NCI-H524 treated with DMSO at 0.1 percent for 48 hours (cell line): ENCODE measurements at regions not wholly inside any gene's neighbourhood (a gene's known extent, or its start where the extent isn't known, plus 50 kb on each side); places are given as distances from the start of the nearest gene placed in this dataset.
A peak's percentile ranks its signal among the peaks of the same experiment; 100 is the strongest.
"Not testable (repeated sequence)": the region's sequence is repeated elsewhere in the genome, so short reads cannot be mapped to it uniquely, and the experiment has no call there.

Source experiments
- DNase-seq: peaks from one replicate; lab custom pipeline; 2025; lab: John Stamatoyannopoulos, UW

DNA sequence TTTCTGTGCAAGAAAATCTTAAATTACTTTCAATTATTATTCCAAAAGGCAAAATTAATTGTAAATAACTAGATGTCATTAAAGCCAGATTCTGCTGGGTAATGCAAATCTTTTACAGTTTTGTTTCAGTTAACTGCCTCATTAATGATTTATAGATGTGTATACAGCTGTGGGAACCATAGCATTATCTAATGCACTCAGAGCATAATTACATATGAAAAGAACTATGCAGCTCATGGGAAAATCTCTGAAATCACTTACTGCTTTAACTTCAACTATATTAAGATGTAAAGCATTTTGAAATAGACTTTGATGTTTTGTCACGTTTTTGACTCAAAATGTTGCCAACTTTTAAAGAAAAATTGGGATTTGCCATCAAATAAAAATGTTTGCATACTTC is 630.3 kb upstream of the KLHL4 start:
- no peak for DNase-seq

DNA sequence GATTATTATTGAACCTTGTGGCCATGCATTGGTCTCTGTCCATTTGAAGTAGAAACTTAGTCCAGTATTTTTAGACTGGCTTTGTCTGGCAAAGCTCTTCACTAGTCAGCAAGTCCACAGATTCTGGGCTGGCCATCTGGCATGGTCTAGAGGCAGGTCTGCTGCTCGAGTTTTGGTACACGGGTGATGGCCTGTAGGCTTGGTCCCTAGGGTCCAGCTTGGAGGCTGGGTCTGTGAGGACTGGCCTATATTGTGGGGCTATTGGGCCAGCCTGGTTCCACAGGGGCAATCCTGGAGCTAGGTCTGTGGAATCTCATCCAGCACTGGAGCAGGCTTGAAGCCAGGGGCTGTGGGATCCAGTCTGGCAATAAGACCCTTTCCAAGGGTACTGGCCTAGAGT is 607.6 kb upstream of the KLHL4 start:
- DNase-seq = no peak

DNA sequence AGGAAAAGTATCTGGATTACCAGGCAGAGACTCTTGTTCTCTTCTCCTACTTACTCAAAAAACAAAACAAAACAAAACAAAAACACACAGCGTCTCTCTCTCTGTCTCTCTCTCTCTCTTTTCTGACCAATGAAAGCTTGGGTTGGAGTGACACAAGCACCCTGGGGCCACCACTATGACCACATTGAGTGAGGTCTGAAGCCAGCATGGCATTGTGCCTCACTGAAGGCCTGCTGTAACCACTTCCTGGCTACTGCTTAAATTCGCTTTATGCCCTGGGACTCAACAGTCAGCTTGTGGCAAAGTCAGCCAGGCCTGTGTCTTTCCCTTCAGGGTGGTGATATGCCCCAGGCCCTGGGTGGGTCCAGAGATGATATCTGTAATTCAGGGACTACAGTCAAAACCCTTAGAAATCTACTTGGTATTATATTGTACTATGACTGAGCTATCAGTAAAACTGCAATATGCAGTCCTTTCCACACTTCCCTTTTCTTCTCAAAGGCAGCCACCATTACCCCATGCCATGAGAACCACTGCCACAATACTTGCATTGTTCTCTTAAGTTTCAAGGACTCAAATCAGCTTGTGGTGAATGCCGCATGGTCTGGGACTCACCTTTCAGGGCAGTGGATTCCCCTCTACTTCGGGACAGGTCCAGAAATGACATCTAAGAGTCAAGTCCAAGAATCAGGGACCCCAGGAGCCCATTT is 606.8 kb upstream of the KLHL4 start:
- no peak for DNase-seq

DNA sequence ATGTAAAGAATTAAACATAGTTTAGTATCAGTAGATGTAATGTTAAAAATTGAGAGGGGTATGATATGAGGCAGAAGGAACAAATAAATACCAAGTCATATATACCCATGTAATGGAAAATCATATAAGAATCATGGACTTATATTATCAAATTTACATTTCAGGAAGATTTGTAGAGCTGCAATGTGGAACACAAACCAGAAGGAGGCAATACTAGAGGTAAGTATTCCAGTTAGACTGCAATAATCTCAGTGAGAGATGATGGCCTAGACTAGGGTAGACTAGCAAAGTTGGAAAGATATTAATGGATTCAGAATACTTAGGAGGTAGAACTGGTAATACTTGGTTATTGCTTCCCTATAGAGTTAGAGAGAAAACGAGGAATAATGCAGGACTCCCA is 603.0 kb upstream of the KLHL4 start:
- no peak for DNase-seq

DNA sequence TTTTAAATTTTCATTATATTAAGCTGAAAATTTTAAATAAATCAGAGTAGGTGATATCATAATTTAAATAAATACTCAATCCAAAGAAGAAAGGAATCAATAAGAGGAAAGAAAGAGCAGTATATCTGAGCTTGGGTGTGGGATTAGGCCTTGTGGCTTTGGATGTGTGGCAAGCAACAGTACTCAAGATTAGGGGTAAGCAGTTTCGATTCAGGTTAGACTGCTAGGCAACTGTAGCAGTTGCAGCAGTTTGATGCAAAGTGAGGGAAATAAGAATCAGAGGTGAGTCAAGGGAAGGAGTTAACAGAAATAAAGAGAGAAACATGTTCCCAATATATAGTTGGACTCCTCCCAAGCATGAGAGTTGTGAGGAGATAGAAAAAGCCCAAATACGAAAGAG is 599.6 kb upstream of the KLHL4 start:
- no peak for DNase-seq

DNA sequence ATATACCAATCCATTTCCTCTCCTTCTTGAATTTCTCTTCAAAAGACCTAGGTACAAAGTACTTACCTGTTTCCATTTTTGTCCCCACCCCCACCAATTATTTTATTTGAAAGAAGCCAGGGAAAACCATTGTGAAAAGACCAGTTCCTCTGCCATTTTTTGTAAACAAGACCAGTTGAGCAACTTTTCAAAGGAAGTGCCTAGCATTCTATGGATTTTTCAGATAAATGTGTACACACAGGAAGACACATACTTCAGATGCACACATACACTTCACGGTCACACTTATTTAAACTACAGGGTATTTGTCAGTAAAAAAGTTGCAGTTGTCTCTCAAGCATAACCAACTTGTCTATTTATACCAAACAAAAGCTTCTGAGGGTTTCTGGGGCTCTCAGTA is 587.2 kb upstream of the KLHL4 start:
- no peak for DNase-seq

DNA sequence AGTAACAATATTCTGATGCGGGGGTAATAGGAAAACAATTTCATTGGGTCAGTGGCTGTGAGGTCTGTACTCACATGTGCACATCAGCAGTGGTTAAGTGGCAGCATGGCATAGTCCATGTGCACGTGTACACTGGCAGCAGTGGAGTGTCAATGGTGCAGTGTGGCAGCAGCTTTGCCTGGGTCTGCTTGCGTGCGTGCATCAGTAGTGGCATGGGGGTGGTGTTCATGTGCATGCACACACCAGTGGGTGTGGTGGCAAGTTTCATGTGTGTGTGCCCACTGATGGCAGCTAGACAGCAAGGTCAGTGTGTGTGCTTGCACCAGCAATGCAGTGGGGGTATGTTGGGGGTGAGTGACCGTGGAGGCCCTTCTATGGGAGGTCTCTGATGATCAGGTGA is 581.6 kb upstream of the KLHL4 start:
- DNase-seq = no peak

DNA sequence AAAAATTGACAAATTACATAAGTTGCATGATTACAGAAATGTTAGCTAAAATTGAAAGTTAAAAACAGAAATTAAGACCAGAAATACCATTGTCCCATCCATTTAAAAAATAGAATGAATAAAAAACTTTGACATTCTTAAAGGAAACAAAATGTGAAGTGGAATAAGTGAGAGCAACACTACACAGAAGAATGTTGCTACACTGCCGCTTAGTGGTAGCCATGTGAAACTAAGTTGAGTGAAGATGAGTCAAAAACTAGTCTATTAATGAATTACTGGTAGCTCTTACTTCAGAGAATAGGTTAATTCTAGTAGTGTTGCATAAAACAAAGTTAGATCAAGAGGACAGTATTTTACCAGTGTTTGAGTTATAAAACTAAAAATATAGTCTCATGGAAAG is 571.0 kb upstream of the KLHL4 start:
- DNase-seq = no peak

DNA sequence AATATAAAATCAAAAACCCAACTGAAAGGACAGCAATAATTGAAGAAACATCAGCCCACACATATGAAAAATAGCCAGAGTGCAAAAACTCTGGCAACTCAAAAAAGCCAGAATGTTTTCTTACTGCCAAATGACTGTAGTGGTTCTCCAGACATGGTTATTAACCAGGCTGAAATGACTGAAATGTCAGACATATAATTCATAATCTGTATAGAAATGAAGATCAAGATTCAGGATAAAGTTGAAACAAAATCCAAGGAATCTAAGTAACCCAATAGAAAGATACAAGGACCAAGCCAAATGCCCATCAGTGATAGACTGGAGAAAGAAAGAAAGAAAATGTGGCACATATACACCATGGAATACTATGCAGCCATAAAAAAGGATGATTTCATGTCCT is 553.3 kb upstream of the KLHL4 start:
- no peak for DNase-seq

DNA sequence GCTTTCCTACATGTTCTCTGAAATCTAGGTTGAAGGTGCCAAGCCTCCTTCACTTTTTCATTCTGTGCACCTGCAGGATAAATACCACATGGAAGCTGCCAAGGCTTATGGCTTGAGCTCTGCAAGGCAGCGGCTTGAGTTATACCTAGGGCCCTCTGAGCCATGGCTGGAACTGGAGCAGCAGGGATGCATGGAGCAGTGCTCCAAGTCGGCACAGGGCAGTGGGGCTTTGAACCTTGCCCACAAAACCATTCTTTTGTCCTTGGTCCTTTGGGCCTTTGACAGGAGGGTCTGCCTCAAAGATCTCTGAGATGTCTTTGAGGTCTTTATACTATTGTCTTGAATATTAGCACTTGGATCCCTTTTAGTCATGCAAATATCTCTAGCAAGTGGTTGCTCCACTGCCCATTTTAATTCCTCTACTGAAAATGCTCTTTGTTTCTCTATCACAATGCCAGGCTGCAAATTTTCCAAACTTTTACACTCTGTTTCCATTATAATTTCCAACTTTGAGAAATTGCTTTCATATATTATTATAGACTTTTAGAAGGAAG is 536.2 kb upstream of the KLHL4 start:
- no peak for DNase-seq

DNA sequence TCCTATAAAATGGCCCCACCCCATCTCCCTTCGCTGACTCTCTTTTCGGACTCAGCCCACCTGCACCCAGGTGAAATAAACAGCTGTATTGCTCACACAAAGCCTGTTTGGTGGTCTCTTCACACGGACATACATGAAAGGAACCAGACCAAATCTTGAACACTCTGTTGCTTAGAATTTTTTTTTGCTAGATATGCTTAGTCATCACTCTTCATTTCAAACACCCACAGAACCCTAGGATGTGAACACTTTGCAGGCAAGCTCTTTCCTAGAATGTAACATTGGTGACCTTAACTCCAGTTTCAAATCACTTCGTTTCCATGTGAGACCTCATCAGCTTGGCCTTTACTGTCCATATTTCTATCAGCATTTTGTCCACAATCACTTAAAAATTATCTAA is 530.3 kb upstream of the KLHL4 start:
- DNase-seq = not testable (repeated sequence)

DNA sequence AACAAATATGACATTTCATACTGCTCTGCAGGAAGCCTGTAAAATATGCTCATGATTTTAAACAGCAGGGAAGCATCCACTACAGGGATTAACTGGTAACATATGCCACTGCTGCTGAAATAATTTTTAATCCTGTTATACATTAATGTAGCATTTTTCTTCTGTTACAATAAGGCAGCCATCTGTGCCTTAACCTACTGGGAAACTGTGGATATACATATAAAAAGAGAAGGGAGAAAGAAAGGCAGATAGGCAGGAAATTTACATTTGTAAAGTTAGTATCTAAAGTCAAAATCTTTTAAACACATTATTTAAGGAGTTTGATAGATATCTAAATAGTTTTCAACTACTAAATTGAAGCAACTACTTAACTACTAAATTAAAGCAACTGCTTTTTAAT is 514.6 kb upstream of the KLHL4 start:
- DNase-seq = peak; percentile 87

DNA sequence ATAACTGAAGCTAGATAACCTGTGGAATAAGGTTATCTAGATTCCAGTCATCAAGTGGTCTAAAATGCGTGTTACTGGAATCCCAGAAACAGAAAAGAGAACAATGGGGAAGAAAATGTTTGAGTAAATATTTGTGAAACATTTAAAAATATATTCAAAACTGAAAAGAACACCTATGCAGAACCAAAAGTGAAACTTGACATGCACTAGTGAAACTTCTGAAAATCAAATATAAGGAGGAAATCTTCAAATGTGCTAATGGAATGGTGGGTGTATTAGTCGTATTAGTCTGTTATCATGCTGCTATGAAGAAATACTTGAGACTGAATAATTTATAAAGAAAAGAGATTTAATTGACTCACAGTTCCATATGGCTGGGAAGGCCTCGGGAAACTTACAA is 512.4 kb upstream of the KLHL4 start:
- no peak for DNase-seq

DNA sequence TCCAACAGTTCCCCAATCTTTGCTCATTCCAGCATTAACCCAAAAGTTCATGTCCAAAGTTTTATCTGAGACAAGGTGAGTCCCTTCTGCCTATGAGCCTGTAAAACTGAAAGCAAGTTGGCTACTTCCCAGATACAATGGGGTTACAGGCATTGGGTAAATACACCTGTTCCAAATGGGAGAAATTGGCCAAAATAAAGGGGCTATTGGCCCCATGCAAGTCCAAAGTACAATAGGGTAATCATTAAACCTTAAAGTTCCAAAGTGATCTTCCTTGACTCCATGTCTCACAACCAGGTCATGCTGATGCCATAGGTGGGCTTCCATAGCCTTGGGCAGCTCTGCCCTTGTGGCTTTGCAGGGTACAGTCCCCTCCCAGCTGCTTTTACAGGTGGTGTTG is 511.7 kb upstream of the KLHL4 start:
- DNase-seq = no peak

DNA sequence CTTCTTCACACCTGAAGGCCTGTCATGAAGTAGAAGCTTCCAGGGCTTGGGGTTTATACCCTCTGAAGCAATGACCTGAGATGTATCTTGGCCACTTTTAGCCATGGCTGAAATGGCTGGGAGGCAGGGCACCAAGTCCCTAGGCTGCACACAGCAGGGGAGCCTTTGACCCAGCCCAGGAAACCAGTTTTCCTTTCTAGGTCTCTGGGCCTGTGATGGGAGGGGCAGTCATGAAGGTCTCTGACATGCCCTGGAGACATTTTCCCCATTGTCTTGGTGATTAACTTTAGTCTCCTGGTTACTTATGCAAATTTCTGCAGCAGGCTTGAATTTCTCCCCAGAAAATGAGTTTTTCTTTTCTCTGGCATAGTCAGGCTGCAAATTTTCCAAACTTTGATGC is 511.0 kb upstream of the KLHL4 start:
- DNase-seq = no peak

DNA sequence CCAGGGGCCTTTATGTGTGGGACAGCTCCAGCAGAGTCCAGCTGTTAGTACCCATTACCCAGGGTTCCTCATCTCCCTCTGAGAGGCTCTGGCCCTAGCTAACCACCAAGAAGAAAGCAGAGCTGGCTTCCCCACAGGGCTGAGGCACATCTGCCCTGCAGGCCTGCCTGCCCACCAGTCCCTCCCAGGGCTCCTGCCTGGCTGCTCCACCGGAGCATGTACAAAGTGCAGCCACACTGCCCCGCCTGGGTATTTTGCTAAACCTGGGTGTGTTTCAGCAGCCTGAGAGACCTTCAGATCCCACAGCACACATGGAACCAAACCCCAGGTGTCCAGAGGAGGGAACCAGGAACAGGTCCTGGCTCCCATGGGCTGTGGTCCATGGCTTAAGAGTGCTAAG is 500.4 kb upstream of the KLHL4 start:
- DNase-seq = no peak

DNA sequence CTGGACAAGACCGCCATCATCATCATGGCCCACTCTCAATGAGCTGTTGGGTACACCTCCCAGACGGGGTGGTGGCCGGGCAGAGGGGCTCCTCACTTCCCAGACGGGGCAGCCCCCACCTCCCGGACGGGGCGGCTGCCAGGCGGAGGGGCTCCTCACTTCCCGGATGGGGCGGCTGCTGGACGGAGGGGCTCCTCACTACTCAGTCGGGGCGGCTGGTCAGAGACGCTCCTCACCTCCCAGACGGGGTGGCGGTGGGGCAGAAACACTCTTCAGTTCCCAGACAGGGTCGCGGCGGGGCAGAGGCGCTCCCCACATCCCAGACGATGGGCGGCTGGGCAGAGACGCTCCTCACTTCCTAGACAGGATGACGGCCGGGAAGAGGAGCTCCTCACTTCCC is 484.5 kb upstream of the KLHL4 start:
- DNase-seq = not testable (repeated sequence)

DNA sequence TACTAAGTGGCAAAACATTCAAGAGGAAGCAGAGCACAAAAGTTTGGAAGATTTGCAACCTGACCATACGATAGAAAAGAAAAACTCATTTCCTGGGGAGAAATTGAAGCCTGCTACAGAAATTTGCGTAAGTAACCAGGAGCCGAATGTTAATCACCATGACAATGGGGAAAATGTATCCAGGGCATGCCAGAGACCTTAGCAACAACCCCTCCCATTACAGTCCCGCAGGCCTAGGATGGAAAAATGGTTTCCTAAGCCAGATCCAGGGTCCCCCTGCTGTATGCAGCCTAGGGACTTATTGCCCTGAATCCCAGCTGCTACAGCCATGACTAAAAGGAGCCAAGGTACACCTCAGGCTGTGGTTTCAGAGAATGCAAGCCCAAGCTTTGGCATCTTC is 472.2 kb upstream of the KLHL4 start:
- DNase-seq = no peak

DNA sequence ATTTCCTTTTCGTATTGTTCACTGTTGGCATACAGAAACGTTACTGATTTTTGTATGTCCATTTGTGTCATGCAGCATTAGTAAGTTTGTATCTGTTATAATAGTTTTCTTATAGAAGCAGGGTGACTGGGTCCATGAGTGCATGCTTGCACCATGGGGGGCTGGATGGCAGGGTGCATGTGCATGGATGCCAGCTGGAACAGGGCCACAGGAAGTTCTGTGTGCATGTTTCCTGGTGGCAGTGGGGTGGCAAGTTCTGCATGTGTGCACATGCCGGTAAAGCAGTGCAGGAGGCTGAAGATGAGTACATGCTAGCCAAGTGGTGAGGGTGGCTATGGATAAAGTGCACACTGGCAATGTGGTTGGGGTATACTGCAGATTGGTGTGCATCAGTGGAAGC is 468.0 kb upstream of the KLHL4 start:
- DNase-seq = no peak

DNA sequence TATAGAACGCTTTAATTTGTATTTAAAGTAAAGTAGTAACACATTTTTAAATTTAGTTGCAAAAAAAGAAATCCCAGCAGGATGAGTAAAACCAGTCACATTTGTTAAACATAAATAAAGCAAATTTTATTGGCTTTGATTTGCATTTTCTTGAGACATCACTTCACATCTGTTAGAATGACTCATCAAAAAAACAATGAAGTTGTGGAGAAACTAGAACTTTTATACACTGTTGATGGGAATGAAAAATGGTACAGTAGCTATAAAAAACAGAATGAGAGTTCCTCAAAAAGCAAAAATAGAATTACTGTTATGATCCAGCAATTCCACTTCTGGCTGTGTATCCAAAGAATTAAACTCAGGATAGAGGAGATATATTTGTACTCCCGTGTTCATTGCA is 454.0 kb upstream of the KLHL4 start:
- DNase-seq = no peak

DNA sequence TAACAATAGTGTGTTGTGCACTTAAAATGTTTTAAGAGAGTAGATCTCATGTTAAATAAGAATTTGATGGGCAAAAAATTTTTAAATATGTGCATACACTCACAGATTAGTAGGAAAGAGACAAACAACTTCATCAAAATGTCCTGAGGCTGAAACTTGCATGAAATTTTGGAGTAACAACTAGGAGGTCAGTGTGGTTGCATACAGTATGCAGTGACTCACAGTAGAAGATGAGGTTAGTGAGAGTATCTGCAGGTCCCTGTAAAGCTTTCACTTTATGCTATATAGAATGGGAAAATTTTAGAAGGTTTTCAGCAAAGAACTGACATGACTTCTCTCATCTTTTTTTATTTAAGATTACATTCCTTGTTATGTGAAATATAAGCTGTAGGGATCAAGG is 453.1 kb upstream of the KLHL4 start:
- no peak for DNase-seq

DNA sequence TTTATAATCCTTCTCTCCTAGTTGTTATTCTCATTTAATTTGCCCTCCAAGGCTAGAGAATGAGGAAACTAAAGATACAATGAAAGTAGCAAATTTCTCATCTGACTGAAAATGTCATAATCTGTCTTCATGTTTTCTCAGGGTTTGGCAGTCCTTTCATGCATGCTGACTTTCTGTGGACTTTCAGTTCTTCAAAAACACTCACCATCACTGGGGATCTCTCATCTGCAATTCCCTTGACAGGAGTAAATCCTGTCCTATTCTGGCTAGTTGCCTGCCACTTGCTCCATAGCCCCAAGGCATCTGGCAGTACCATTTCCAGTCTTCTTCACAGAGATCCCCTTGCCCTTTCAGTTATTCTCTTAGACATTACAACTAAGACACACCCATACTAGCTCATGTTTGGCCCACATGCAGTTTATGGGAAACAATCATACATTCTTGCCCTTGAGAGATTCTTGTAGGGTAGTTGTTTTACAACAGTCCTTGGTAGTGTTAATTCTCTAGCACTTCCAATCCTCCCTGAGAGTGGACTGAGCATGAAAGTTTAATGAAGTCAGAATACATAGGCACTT is 449.7 kb upstream of the KLHL4 start:
- no peak for DNase-seq

DNA sequence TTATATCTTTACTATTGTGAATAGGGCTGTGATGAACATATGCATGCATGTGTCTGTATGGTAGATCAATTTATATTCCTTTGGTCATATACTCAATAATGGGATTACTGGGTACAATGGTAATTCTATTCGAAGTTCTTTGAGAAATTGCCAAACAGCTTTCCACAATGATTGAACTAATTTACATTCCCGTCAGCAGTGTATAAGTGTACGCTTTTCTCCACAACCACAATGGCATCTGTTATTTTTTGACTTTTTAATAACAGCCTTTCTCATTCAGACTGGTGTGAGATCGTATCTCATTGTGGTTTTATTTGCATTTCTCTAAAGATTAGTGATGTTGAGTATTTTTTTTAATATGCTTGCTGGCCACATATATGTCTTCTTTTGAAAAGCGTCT is 439.4 kb upstream of the KLHL4 start:
- DNase-seq = no peak

DNA sequence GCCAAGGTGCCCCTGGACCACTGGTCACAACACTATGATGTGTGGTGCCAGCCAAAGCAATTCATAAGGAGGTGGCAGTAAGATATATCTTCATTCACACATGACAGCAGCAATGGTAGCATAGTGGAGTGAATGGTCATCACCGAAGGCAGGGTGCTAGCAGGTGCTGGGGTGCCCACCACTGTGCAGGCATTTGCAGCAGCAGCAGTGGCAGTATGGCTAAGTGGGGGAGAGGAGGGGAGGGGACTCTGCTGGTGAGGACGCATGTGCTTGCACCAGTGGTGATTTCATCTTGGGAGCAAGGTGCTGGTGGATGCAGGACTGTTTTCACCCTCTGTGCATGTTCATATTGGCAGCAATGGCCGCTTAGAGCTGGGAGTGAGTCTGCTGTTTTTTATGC is 419.1 kb upstream of the KLHL4 start:
- DNase-seq = no peak
